Thoracic aorta (tissue), 2 donors: ENCODE measurements at regions not wholly inside any gene's neighbourhood (a gene's known extent, or its start where the extent isn't known, plus 50 kb on each side); places are given as distances from the start of the nearest gene placed in this dataset.

Source experiments
- ATAC-seq: fragments of 150-250 bp; one replicate; pipeline ENCODE4 v1.8.0; 2017; ENCODE audit warnings: low read depth; ENCODE audit not compliant: insufficient number of reproducible peaks, low FRiP score
- DNase-seq: peaks from one replicate; pipeline ENCODE4 v3.0.0-alpha.2; 2020; ENCODE audit warnings: low spot score
- H3K27ac ChIP-seq, 2 donors: fragments of 200-600 bp; sonication (generic); 1 replicate in 1 of 2; 2 replicates in 1 of 2; pipeline ENCODE4 v1.5.1; 2016; ENCODE audit warnings: mild to moderate bottlenecking in 2 of 2, moderate library complexity in 2 of 2
- H3K27me3 ChIP-seq: fragments of 200-600 bp; sonication (generic); replicated peaks from 2 replicates; pipeline ENCODE4 v1.6.0; 2016; ENCODE audit warnings: mild to moderate bottlenecking; ENCODE audit not compliant: insufficient read depth
- H3K36me3 ChIP-seq: fragments of 200-600 bp; sonication (generic); one replicate; pipeline ENCODE4 v1.5.1; 2016
- H3K4me1 ChIP-seq, 2 donors: fragments of 200-600 bp; sonication (generic); 1 replicate in 1 of 2; 2 replicates in 1 of 2; pipeline versions ENCODE4 v1.5.1 to v1.6.0; 2016; ENCODE audit warnings: low read depth in 2 of 2, mild to moderate bottlenecking in 1 of 2; ENCODE audit not compliant: control insufficient read depth in 1 of 2
- H3K4me3 ChIP-seq: fragments of 200-600 bp; sonication (generic); 2 replicates; pipeline ENCODE4 v1.5.1; 2016; ENCODE audit warnings: mild to moderate bottlenecking
- H3K9me3 ChIP-seq: fragments of 200-600 bp; sonication (generic); 2 replicates; pipeline ENCODE4 v1.5.1; 2016
- TF ChIP-seq, protein P1 (sequence below): fragments of 200-600 bp; sonication (generic); IDR thresholded peaks from one replicate; pipeline ENCODE4 v1.5.1; 2019; ENCODE audit warnings: antibody characterized with exemption

DNA sequence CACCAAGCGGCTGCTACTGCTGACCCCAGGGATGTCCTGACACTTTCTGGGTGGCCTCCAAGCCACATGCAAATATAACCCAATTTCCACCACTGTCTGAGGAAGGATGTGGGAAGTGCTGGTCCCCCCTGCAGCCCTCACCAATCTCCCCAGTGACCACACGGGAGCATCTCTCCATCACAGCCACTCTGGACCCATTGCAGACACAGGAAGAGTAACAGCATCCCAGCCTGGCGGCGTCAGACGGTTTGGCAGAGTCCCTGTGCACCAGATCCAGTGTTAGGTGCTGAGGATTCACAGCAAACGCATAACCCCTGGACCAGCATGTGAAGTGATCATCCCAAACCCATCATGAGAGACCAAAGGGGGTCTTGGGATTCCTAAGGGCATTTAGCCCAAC is 163.7 kb upstream of the TNRC6C start:
- H3K27ac ChIP-seq, result peak overlapping the region in 1 of 2 donors; percentile 79
- ATAC-seq (no peak), DNase-seq (no peak)
- H3K4me3 ChIP-seq, result no peak overlapping the region
- H3K36me3 ChIP-seq, result no peaks in the 10 kb centered on the region
- H3K9me3 ChIP-seq, result no peaks in the 10 kb centered on the region
- H3K27me3 ChIP-seq, result no peaks in the 10 kb centered on the region
- peaks cover 12 to 29% of the 10 kb centered on the region in 2 donors for H3K4me1 ChIP-seq
- TF ChIP-seq, protein P1, sequence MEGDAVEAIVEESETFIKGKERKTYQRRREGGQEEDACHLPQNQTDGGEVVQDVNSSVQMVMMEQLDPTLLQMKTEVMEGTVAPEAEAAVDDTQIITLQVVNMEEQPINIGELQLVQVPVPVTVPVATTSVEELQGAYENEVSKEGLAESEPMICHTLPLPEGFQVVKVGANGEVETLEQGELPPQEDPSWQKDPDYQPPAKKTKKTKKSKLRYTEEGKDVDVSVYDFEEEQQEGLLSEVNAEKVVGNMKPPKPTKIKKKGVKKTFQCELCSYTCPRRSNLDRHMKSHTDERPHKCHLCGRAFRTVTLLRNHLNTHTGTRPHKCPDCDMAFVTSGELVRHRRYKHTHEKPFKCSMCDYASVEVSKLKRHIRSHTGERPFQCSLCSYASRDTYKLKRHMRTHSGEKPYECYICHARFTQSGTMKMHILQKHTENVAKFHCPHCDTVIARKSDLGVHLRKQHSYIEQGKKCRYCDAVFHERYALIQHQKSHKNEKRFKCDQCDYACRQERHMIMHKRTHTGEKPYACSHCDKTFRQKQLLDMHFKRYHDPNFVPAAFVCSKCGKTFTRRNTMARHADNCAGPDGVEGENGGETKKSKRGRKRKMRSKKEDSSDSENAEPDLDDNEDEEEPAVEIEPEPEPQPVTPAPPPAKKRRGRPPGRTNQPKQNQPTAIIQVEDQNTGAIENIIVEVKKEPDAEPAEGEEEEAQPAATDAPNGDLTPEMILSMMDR, result no peak

DNA sequence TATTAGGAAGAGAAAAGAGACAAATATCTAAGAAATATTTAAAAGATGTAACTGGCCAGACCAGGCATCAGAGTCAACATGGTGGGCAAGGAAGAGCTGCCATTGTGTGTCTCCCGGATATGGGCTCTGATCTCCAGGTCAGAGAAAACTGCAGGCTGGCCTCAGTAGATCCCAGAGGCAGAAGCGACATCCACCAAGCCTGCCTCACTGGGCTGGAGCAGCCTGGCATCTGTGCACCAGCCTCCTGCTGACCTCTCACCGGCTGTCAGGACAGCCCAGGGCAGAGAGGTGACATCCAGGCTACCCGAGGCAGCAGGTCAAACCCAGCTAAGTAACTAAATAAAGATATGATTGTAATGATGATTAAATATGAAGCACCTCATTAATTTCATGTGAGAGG is 162.8 kb upstream of the TNRC6C start:
- DNase-seq, result no peak
- peak overlapping the region; percentile 79 to 89 for H3K27ac ChIP-seq
- H3K4me1 ChIP-seq, result peaks cover 12 to 29% of the 10 kb centered on the region in 2 donors
- no peaks in the 10 kb centered on the region for H3K9me3 ChIP-seq
- no peak overlapping the region for H3K4me3 ChIP-seq
- TF ChIP-seq, protein P1, result no peak
- ATAC-seq, result no peak
- no peaks in the 10 kb centered on the region for H3K36me3 ChIP-seq
- H3K27me3 ChIP-seq, result no peaks in the 10 kb centered on the region

DNA sequence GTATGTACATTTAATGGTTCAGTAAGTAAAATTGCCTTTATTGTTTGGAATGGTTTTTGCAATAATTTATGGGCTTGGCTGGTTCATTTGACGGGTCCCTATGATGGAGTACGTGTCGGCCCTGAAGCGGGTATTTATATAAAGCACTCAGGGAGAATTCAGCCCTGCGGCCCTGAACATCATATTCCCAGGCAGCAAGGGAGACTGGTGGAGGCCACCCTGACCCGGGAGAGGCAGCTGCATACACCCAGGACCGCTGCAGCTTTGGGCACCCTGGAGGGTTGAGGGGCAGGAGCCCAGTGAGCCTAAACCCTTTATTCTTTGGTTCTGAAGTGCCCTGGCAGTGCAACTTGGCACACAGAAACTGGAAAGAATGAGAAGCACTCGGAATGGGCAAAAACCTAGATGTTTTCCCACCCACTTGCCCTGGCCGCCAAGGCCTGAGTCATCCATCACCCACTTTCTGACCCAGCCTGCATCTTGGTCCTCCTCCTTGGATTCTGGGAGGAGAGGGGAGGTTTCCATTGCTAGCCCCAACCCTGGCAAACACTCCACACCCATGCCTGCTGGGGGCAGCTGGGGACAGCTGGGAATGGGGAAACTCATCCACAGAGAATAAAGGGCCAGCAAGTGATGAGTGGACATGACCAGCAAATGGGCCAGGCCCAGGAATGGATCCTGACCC is 162.2 kb upstream of the TNRC6C start:
- peak; percentile 88 for ATAC-seq
- Histone ChIP-seq H3K4me3 (no peak overlapping the region), H3K27me3 (no peaks in the 10 kb centered on the region), H3K9me3 (no peaks in the 10 kb centered on the region), H3K36me3 (no peaks in the 10 kb centered on the region), H3K27ac (peak overlapping the region; percentile 79 to 89), H3K4me1 (peaks cover 12 to 29% of the 10 kb centered on the region in 2 donors)
- peak; percentile 59 for DNase-seq
- TF ChIP-seq, protein P1, result no peak

DNA sequence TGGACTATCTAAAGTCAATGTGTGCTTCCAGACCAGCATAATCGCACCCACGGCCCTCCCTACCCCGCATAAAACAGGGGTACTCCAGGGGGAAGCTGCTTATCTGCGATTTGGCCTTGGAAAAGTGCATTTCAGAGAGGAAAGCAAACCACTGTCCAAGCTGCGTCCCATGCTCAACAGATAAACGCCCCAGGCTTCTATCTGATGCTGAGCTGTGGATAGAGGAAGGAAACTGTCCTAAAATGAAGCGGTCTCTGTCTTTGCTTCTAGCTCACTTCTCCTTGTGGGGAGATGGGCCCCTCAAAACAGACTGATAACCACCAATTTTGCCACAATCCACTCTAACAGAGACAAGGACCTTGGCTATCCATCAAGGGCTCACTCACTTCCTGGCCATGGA is 160.5 kb upstream of the TNRC6C start:
- TF ChIP-seq, protein P1, result no peak
- Histone ChIP-seq H3K4me3 (no peak overlapping the region), H3K36me3 (no peaks in the 10 kb centered on the region), H3K4me1 (peaks cover 15 to 35% of the 10 kb centered on the region in 2 donors), H3K27me3 (no peaks in the 10 kb centered on the region), H3K9me3 (no peaks in the 10 kb centered on the region), H3K27ac (peak overlapping the region in 1 of 2 donors; percentile 79)
- no peak for ATAC-seq
- DNase-seq, result no peak

DNA sequence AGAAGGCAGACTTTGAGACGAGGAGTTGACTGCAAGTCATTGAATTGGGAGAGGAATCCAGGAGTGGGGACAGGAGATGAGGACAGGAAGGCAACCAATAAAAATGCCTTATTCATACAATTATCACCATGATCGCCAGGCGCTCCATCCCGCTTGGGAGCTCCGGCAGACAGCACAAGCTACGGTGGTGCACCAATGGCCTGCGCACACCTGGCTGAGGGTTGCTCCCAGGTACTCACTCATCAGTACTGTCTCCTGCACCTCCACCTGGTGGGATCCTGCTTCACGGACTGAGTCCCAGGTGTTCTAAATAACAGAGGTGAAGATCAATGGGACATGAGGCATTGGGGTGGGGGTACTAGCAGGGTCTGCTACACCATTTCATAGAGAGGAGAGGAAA is 160.0 kb upstream of the TNRC6C start:
- no peaks in the 10 kb centered on the region for H3K36me3 ChIP-seq
- DNase-seq, result no peak
- no peak overlapping the region for H3K27ac ChIP-seq
- no peaks in the 10 kb centered on the region for H3K9me3 ChIP-seq
- H3K4me1 ChIP-seq, result peaks cover 19 to 39% of the 10 kb centered on the region in 2 donors
- ATAC-seq, result no peak
- TF ChIP-seq, protein P1, result no peak
- H3K27me3 ChIP-seq, result no peaks in the 10 kb centered on the region
- H3K4me3 ChIP-seq, result no peak overlapping the region
